Left ventricle myocardium inferior (tissue), 1 donor: ENCODE measurements at regions not wholly inside any gene's neighbourhood (a gene's known extent, or its start where the extent isn't known, plus 50 kb on each side); places are given as distances from the start of the nearest gene placed in this dataset.

Experiments used
- DNase-seq: peaks from one replicate; pipeline ENCODE4 v3.0.0-alpha.2; 2020
- H3K27ac ChIP-seq: fragments of 200-600 bp; replicated peaks from 2 replicates; pipeline ENCODE4 v1.8.0; 2021
- H3K27me3 ChIP-seq: fragments of 200-600 bp; 2 replicates; pipeline ENCODE4 v1.8.0; 2021; ENCODE audit warnings: low read depth
- H3K36me3 ChIP-seq: fragments of 200-600 bp; 2 replicates; pipeline ENCODE4 v1.8.0; 2021
- H3K4me1 ChIP-seq: fragments of 200-600 bp; 2 replicates; pipeline ENCODE4 v1.8.0; 2021
- H3K4me3 ChIP-seq: fragments of 200-600 bp; 2 replicates; pipeline ENCODE4 v1.8.0; 2021; ENCODE audit warnings: mild to moderate bottlenecking, moderate library complexity
- H3K9me3 ChIP-seq: fragments of 200-600 bp; replicated peaks from 2 replicates; pipeline ENCODE4 v1.8.0; 2021
- intact Hi-C: fragments of 100-400 bp; cut with micrococcal nuclease; formaldehyde crosslinking; loops from one replicate; pipeline ENCODE4 v1.11.0; 2022
- TF ChIP-seq, protein P1 (sequence below): fragments of 200-600 bp; IDR thresholded peaks from 2 replicates; pipeline ENCODE4 v1.8.0; 2021; ENCODE audit warnings: antibody characterized with exemption, mild to moderate bottlenecking, borderline replicate concordance
- donor health status: DM: no; HTN: yes; CAD: no; lungs with severe emphysema.

DNA sequence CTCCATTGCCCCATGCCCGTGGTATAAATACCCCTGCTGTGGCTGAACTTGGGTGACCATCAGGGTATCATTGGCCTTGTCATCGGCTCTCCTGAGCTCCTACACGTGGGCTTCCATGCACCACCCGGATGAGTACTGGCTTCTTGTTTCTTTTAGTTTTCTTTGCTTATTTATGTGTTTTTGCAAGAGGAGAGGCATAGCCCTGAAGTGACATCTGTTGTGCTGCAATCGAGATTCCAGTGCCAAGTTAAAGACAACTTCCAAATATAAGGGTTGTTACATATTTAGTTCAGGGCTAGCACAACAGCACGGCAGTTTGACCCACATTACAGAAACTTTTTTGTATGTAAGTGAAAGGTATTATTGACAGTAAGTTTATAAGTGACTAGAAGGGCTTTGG is 1087.1 kb downstream of the TBC1D22A start:
- Histone ChIP-seq H3K27ac (no peak overlapping the region), H3K4me1 (no peaks in the 10 kb centered on the region), H3K36me3 (no peaks in the 10 kb centered on the region), H3K4me3 (no peak overlapping the region), H3K9me3 (no peaks in the 10 kb centered on the region), H3K27me3 (peaks cover 82% of the 10 kb centered on the region)
- TF ChIP-seq, protein P1, sequence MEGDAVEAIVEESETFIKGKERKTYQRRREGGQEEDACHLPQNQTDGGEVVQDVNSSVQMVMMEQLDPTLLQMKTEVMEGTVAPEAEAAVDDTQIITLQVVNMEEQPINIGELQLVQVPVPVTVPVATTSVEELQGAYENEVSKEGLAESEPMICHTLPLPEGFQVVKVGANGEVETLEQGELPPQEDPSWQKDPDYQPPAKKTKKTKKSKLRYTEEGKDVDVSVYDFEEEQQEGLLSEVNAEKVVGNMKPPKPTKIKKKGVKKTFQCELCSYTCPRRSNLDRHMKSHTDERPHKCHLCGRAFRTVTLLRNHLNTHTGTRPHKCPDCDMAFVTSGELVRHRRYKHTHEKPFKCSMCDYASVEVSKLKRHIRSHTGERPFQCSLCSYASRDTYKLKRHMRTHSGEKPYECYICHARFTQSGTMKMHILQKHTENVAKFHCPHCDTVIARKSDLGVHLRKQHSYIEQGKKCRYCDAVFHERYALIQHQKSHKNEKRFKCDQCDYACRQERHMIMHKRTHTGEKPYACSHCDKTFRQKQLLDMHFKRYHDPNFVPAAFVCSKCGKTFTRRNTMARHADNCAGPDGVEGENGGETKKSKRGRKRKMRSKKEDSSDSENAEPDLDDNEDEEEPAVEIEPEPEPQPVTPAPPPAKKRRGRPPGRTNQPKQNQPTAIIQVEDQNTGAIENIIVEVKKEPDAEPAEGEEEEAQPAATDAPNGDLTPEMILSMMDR = no peak
- intact Hi-C loops = no loop called here
- no peak for DNase-seq

DNA sequence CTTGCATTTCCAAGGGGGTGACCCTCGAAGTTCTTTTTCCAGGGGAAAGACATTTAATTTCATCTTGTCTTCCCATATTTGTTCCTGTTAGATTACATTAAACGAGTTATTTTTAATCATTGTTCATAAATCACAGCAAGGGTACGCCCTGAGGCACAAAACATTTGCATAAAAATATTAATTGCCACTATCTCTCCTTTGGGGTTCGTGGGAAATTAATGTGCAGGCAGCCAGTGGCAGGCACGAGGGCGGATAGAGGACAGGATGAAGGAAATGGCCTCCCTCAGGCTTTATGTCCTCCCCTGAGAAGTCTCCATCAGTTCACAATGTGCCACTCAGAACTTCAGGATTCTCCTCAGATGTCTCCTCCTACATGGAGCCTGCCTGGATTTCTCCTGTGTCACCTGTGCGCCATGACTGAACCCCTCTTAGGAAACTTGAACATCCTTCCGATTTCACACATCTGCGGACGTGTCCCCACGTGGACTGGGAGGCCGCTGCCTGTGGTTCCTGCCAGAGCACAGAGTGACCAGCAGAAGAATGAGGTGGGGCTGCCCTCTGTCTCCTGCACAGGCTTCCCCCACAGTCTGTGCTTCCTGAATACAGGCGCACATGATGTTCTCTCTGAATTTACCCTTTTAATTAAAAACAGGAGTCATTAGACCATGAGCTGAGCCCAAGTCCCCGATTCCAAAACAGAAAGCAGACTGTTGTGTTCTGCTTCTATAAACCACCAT is 1085.9 kb downstream of the TBC1D22A start:
- Histone ChIP-seq H3K27me3 (peaks cover 90% of the 10 kb centered on the region), H3K4me3 (no peak overlapping the region), H3K9me3 (no peaks in the 10 kb centered on the region), H3K4me1 (no peaks in the 10 kb centered on the region), H3K27ac (no peak overlapping the region), H3K36me3 (no peaks in the 10 kb centered on the region)
- no peak for DNase-seq
- TF ChIP-seq, protein P1 = no peak
- intact Hi-C loops = no loop called here

- H3K36me3 ChIP-seq = no peaks in the 10 kb centered on the region
- H3K4me3 ChIP-seq = no peak overlapping the region
These were observed 1084.9 kb downstream of the TBC1D22A start for GRCh38 chr22:47847131-47847890.

DNA sequence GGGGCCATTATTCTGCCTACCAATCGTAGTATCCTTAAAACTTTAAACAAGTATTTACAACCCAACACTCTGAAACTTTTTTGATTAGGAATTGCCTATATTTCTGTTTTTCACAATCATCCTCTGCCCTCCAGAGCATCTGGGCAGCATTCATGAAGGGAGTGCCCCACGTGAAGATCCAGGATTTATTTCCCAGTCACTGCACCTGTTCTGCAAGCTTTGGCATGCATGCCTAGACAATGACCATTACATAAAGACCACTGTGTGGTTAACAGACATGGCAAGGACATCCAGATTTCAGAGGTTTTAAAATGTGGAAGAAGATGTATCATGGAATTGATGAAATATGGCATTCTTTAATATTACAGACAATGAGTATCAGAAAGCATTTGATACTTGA is 1083.8 kb downstream of the TBC1D22A start:
- Histone ChIP-seq H3K9me3 (no peaks in the 10 kb centered on the region), H3K27ac (no peak overlapping the region), H3K27me3 (peaks cover 93% of the 10 kb centered on the region), H3K4me3 (no peak overlapping the region), H3K36me3 (no peaks in the 10 kb centered on the region), H3K4me1 (no peaks in the 10 kb centered on the region)
- TF ChIP-seq, protein P1 = no peak
- intact Hi-C loops = no loop called here
- no peak for DNase-seq

More at GRCh38 chr22:47847131-47847890, 1084.9 kb downstream of the TBC1D22A start:
- H3K27me3 ChIP-seq = peaks cover 90% of the 10 kb centered on the region
- H3K4me1 ChIP-seq = no peaks in the 10 kb centered on the region
- intact Hi-C loops = no loop called here
- TF ChIP-seq, protein P1 = no peak
- no peaks in the 10 kb centered on the region for H3K9me3 ChIP-seq
- H3K27ac ChIP-seq = no peak overlapping the region
- DNase-seq = no peak

- Histone ChIP-seq H3K9me3 (peaks cover 6% of the 10 kb centered on the region), H3K27ac (no peak overlapping the region), H3K36me3 (no peaks in the 10 kb centered on the region), H3K27me3 (peaks cover 81% of the 10 kb centered on the region), H3K4me1 (no peaks in the 10 kb centered on the region), H3K4me3 (no peak overlapping the region)
- no peak for DNase-seq
- intact Hi-C loops = no loop called here
- TF ChIP-seq, protein P1 = no peak
These were observed 1079.7 kb downstream of the TBC1D22A start for GRCh38 chr22:47842119-47842518.
